Heart right ventricle (tissue), 16 donors: ENCODE measurements at regions not wholly inside any gene's neighbourhood (a gene's known extent, or its start where the extent isn't known, plus 50 kb on each side); places are given as distances from the start of the nearest gene placed in this dataset.

ENCODE experiments used
- ATAC-seq, 8 donors: fragments of 200-7000 bp; cut with Tn5 transposase; one replicate each; pipeline ENCODE4 v1.9.1; 2020; ENCODE audit warnings: mild to moderate bottlenecking in 8 of 8, moderate library complexity in 8 of 8, moderate number of reproducible peaks in 1 of 8
- DNase-seq, 2 donors: peaks; one replicate each; pipeline ENCODE4 v3.0.0-alpha.2; 2020
- H3K27ac ChIP-seq, 10 donors: fragments of 200-600 bp; sonication (generic) in 2 of 10; one replicate each; pipeline versions ENCODE4 v1.5.0 to v1.8.0; 2020 to 2022; ENCODE audit warnings: mild to moderate bottlenecking in 3 of 10
- H3K27me3 ChIP-seq, 7 donors: fragments of 200-600 bp; one replicate each; pipeline ENCODE4 v1.8.0; 2021 to 2022; ENCODE audit warnings: mild to moderate bottlenecking in 2 of 7
- H3K36me3 ChIP-seq, 9 donors: fragments of 200-600 bp; sonication (generic) in 1 of 9; one replicate each; pipeline versions ENCODE4 v1.5.0 to v1.8.0; 2020 to 2022; ENCODE audit warnings: mild to moderate bottlenecking in 2 of 9
- H3K4me1 ChIP-seq, 9 donors: fragments of 200-600 bp; sonication (generic) in 1 of 9; one replicate each; pipeline versions ENCODE4 v1.5.0 to v1.8.0; 2020 to 2022; ENCODE audit warnings: mild to moderate bottlenecking in 4 of 9
- H3K4me3 ChIP-seq, 10 donors: fragments of 200-600 bp; sonication (generic) in 2 of 10; one replicate each; pipeline versions ENCODE4 v1.5.0 to v1.8.0; 2020 to 2022; ENCODE audit warnings: mild to moderate bottlenecking in 7 of 10, moderate library complexity in 2 of 10
- H3K9me3 ChIP-seq, 11 donors: fragments of 200-600 bp in 10 of 11; sonication (generic) in 2 of 11; one replicate each; pipeline versions ENCODE4 v1.5.0 to v1.8.0; 2013 to 2022; ENCODE audit warnings: mild to moderate bottlenecking in 2 of 11, control low read depth in 1 of 11, moderate library complexity in 1 of 11
- WGBS, 2 donors: extraction: QIAGEN DNeasy Blood & Tissue Kit; methylation state at CpG; one replicate each; pipeline ENCODE4 v1.1.7; 2013; ENCODE audit warnings: inconsistent platforms in 1 of 2; 5-methylcytosine and 5-hydroxymethylcytosine counted together
- intact Hi-C, 10 donors: fragments of 100-400 bp; cut with DNase I; formaldehyde crosslinking; loops; one replicate each; pipeline versions ENCODE4 v1.11.1 to v1.14.2; 2022
- TF ChIP-seq, protein P1 (sequence below), 9 donors: fragments of 200-600 bp; sonication (generic) in 2 of 9; IDR thresholded peaks; one replicate each; pipeline versions ENCODE4 v1.5.0 to v1.8.0; 2021 to 2022; ENCODE audit warnings: antibody characterized with exemption in 9 of 9, mild to moderate bottlenecking in 5 of 9, moderate library complexity in 1 of 9
- donor health status: Arrhythmogenic right ventricular cardiomyopathy.
- donor health status: ischemic (EF 13 %, LVEDD 7.1; RV severe dilation, severe dysfunction).
- donor health status: healthy with polysubstance abuse.
- donor health status: DM: no; HTN: yes; CAD: no.
- donor health status: DM: no; HTN: no; CAD: no.
- donor health status: ischemic (EF 25% LVEDD 6.9; RV normal size, moderate dysfunction).
- donor health status: ischemic (EF 25% LVEDD 5.7; RV mildly dilated, moderate dysfunction).
- donor health status: healthy.
- donor health status: DM: yes; HTN: yes; CAD: no.
- donor health status: Ischemic cardiomyopathy.
- donor health status: ischemic (EF 35%, LVEDD 5.7; RV mildly dilated, moderate dysfunction).
- donor health status: nonischemic (EF 11% LVEDD 7.7; RV severe dilation, severe dysfunction).
- donor health status: DM: yes; HTN: yes; CAD: no.
- donor health status: PGD.
- donor health status: ischemic (EF 29% LVEDD 5.4; RV normal size, mild dysfunction).
- donor health status: nonischemic (EF 23%, LVEDD 6.1; RV moderate dilation, normal function).

GRCh38 chr4:167359711-167360110, 125.4 kb upstream of the SPOCK3 start:
- H3K4me3 ChIP-seq, result no peak overlapping the region
- WGBS, 2 donors, result 43 to 62% methylated on average over 3 of the region's 3 CpGs
- H3K9me3 ChIP-seq, result no peaks in the 10 kb centered on the region
- DNase-seq, result no peak
- no peaks in the 10 kb centered on the region for H3K36me3 ChIP-seq
- TF ChIP-seq, protein P1, sequence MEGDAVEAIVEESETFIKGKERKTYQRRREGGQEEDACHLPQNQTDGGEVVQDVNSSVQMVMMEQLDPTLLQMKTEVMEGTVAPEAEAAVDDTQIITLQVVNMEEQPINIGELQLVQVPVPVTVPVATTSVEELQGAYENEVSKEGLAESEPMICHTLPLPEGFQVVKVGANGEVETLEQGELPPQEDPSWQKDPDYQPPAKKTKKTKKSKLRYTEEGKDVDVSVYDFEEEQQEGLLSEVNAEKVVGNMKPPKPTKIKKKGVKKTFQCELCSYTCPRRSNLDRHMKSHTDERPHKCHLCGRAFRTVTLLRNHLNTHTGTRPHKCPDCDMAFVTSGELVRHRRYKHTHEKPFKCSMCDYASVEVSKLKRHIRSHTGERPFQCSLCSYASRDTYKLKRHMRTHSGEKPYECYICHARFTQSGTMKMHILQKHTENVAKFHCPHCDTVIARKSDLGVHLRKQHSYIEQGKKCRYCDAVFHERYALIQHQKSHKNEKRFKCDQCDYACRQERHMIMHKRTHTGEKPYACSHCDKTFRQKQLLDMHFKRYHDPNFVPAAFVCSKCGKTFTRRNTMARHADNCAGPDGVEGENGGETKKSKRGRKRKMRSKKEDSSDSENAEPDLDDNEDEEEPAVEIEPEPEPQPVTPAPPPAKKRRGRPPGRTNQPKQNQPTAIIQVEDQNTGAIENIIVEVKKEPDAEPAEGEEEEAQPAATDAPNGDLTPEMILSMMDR (IDR thresholded peaks at IDR 0.05), result no peak
- H3K27ac ChIP-seq, result no peak overlapping the region
- H3K27me3 ChIP-seq, result no peaks in the 10 kb centered on the region
- intact Hi-C loops, result no loop called here
- H3K4me1 ChIP-seq, result no peaks in the 10 kb centered on the region
- no peak for ATAC-seq

DNA sequence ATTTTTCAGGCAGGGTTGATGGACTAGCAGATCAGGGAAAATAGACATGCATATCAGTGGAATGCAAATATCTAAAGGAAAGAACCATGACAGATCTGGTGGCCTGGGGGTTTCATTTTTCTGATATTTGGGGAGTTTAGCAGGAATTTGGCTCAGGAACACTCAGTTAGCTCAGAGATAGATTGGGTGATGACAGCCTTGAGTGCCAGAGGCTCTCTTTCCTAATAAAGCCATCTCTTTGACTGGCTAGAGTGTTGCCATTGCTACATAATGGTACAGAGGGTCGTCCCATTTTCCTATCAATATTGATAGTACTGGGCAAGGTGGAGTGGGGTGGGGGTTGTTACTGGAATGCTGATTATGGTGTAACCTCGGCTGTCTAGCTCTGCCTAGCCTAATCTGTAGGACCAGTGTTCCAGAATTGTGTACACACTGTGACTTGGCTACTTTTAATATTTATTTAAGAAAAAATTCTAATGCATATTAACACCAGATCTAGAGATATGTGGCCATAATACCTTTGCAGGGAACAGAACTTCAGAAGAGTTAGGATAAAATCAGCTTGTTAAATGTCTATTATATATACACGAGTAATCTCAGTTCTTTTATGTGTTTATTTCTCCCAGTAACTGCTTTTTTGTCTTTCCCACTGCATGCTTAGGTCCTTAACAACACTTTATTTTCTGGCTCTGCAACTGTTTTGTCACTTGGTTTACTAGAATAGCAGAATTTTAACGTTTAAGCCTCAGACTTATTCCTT, 145.0 kb upstream of the SPOCK3 start:
- 37 to 43% methylated on average over 4 of the region's 4 CpGs for WGBS, 2 donors
- DNase-seq (no peak), ATAC-seq (no peak)
- Histone ChIP-seq H3K36me3 (no peaks in the 10 kb centered on the region), H3K9me3 (no peaks in the 10 kb centered on the region), H3K27me3 (no peaks in the 10 kb centered on the region), H3K4me1 (no peaks in the 10 kb centered on the region), H3K4me3 (no peak overlapping the region), H3K27ac (no peak overlapping the region)
- TF ChIP-seq, protein P1 (IDR thresholded peaks at IDR 0.05), result no peak
- intact Hi-C loops, result no loop called here

DNA sequence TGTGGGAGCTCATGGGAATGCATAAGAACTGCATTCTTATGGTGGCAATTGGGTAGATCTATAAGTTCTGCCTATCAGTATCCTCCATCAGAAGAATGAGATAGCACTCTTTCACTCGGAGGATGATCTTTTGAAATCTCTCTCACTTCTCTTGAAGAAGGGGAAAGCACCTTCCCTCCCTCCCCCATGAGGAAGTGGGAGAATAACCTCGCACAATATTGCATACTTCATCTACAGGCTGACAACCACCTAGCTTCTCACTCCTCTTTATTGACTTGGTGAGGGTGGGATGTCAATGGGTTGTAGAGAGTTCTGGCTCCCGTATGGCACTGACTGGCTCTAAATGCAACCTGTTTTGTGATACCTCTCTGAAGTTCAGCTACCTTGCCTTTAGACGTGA, 146.7 kb upstream of the SPOCK3 start:
- intact Hi-C loops, result no loop called here
- DNase-seq (no peak), ATAC-seq (no peak)
- H3K4me1 ChIP-seq, result no peaks in the 10 kb centered on the region
- no peaks in the 10 kb centered on the region for H3K9me3 ChIP-seq
- no peak overlapping the region for H3K4me3 ChIP-seq
- H3K27me3 ChIP-seq, result no peaks in the 10 kb centered on the region
- 78 to 83% methylated on average over 4 of the region's 4 CpGs for WGBS, 2 donors
- H3K27ac ChIP-seq, result no peak overlapping the region
- H3K36me3 ChIP-seq, result no peaks in the 10 kb centered on the region
- TF ChIP-seq, protein P1 (IDR thresholded peaks at IDR 0.05), result no peak

DNA sequence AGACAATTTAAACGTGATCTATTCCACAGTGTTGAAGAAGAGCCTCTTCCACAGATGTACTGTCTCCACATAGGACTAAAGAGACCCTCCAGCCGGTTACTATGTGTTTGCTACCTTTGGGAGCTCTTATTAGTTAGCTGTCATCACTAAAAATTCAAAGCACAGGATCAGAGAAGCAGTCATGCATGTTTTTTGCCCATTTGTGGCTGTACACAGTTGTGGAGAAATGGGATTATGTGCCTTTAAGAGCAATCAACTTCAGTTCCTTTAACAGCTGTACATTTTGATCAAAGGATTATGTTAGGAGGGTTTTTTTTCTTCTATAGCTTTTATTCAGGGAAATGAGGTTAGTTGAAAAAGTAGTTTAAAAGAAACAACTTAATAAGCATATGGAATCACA, 149.0 kb upstream of the SPOCK3 start:
- no peak for DNase-seq
- intact Hi-C loops, result no loop called here
- ATAC-seq, result no peak
- no peaks in the 10 kb centered on the region for H3K36me3 ChIP-seq
- TF ChIP-seq, protein P1 (IDR thresholded peaks at IDR 0.05), result no peak
- no peaks in the 10 kb centered on the region for H3K4me1 ChIP-seq
- H3K27ac ChIP-seq, result no peak overlapping the region
- no peaks in the 10 kb centered on the region for H3K9me3 ChIP-seq
- H3K4me3 ChIP-seq, result no peak overlapping the region
- WGBS, 2 donors, result 41 to 56% methylated on average over 2 of the region's 2 CpGs
- no peaks in the 10 kb centered on the region for H3K27me3 ChIP-seq
